MV-4-11 (cell line): ENCODE measurements at regions not wholly inside any gene's neighbourhood (a gene's known extent, or its start where the extent isn't known, plus 50 kb on each side); places are given as distances from the start of the nearest gene placed in this dataset.
"Not testable (repeated sequence)": the region's sequence is repeated elsewhere in the genome, so short reads cannot be mapped to it uniquely, and the experiment has no call there.

Experiments used
- DNase-seq: peaks from one replicate; lab custom pipeline; 2025; lab: John Stamatoyannopoulos, UW

DNA sequence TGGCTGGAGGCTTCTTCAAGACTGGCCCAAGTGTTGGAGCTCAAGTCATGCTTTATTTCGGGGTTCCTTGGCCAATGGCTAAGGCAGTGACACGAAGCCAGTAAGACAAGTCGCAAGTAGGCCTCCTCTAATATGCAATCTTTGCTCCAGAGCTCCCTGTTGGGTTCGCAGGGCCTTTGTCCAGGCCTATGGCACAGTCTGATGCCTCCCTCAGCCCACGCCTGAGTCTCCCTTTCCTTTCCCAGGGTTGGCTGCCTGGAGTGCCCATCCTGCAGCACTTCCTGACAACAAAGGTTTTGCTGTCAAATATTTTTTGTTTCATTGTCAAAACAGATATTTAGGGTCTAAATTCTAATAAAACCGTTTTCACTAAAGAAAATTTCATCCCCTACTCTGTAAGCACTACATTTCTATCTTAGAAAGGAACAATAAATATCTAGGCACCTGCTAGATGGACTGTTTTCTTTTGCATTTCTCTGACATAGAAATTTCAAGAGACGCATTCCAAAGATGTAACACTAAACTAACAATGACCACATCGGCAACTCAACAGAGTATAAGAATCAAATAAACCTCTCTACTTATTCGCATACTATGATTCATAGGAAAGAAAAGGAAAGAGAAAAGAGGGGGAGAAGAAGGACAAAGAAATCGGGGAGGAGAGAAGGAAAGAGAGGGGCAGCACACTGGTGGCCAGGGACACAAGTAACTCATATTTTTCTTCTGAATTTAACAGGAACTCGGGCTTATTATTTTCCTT lies 393.1 kb upstream of the ATP11B start:
- no peak for DNase-seq

DNA sequence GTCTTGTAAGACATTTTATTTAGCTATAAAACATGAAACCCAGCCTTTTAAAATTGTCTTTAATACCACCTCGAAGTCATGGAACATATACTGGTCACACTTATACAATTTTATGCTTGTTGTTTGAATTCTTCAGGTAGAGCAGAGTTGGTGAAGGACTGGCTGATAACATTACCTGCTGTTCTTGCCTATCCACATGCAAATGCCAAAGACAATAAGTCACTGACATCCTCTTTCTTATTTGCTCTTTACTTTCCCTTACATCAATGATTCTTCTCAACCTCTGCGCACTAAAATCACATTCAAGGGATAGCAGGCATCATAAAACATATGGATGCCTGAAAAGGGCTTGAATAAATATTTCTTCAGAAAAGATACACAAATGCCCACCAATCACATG lies 392.5 kb upstream of the ATP11B start:
- no peak for DNase-seq

DNA sequence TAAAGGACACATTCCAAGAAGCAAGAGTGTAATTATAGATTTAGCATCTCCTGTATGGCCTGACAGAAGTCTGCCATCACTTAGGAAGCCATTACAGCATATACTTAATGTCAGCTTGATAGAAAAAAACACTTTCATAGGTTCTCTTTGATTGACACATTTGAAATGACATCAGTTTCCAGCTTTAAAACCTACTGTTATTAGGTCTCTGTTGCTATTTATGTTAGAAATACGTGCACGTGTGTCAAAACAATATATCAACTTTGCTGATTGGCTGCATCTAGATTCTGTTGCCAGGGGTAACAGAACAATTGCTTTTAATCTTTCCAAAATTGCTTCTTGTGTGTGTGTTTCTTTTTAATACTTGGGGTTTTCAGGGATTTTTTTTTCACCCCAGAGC lies 389.3 kb upstream of the ATP11B start:
- DNase-seq = no peak

DNA sequence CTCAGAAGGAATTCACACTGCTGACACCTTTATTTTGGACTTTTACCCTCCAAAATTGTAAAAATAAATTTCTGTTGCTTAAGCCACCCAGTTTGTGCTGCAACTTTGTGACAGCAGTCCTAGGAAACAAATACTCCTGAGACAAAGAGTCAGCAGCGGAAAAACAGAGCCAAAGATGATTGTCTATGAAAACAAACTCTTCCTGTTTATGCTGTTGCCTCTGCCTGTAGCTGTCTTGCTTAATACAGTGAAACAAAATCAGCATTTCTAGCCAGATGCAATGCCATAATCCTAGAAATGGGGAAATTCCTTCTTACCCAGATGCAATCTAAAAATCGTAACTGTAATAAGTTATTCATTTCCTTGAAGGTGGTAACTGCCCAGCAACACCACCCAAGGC lies 387.5 kb upstream of the ATP11B start:
- DNase-seq = no peak

DNA sequence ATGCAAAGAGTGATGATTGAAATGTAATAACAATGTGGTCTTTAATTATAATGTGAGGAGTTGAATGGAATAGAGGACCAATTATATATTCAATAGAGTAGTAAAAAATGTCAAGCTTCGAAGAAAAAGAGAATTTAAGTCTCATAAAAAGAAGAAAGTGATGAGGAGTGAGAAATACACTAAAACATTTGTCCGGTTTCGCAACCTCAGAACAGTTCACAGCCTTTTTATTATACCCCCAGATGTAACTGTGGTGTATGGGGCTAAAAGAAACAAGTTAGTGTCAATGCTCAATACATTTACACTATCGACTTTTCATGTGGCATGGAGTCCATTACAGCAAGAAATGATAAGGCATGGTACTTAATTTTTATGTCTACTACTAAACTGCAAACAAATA lies 386.5 kb upstream of the ATP11B start:
- DNase-seq = no peak

DNA sequence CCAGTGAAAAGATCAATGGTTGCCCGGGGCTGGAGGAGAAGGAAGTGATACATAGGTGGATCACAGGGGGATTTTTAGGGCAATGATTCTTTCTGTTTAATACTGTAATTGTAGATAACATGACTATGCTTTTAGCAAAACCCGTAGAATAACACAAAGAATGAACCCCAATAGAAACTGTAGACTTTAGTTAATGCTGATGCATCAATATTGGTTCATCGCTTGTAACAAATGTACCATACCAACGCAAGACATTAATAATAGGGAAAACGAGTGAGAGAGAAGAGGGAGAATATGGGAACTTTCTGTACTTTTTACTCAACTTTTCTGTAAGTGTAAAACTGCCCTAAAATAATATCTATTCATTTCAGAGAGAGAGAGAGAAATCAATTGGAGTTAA lies 383.3 kb upstream of the ATP11B start:
- DNase-seq = no peak

- no peak for DNase-seq
These were observed 381.2 kb upstream of the ATP11B start for GRCh38 chr3:182412066-182412465.

GRCh38 chr3:182413061-182413460 lies 380.2 kb upstream of the ATP11B start:
- no peak for DNase-seq

DNA sequence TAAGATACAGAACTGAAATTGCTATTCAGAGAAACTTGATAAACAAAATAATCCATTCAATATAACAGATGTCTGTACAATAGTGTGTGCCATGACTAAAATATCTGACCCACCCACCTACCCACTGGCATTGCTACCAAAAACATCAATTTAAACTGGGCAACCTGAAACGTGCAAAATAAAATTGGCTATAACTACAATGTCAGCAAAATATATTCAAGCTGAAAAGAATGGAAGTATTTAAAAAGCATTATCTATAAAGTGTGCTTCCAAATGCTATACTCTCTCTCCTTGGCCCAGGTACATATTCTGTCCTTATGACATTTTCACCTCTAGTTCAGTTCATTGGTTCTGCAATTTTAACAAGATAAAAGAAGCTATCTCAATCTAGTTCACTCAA lies 379.6 kb upstream of the ATP11B start:
- DNase-seq = no peak

DNA sequence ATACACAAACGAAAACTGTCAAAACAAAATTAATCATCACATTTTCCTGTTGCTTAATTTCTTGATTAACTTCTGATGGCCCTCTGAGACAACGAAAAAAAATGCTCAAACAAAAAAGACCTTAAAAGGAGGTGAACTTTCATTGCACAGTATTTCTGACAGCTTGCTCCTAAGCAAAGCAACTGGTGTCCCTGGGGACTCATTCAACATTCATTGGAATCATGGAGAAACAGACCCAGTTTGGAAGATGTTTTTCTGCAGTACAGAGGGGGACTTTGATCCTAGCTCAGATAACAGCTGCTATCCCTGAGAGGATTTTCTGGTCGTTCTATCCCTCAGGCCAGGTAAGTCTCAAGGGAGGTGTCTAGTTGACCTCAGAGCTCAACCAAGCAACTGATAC lies 378.7 kb upstream of the ATP11B start:
- no peak for DNase-seq

- no peak for DNase-seq
These were observed 372.6 kb upstream of the ATP11B start for GRCh38 chr3:182420741-182421140.

DNA sequence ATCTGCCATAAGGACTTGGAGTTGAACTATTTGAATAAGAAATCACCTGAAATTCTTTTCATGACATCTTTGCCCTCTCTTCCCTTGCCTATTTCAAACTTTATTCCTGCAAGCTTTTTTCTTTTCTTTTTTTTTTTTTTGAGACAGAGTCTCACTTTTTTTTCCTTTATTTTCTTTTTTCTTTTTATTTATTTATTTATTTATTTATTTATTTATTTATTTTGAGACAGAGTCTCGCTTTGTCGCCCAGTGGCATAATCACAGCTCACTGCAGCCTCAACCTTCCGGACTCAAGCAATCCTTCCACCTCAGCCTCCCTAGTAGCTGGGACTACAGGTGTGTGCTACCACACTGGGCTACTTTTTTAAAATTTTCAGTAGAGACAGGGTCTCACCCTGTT lies 369.3 kb upstream of the ATP11B start:
- DNase-seq = no peak

DNA sequence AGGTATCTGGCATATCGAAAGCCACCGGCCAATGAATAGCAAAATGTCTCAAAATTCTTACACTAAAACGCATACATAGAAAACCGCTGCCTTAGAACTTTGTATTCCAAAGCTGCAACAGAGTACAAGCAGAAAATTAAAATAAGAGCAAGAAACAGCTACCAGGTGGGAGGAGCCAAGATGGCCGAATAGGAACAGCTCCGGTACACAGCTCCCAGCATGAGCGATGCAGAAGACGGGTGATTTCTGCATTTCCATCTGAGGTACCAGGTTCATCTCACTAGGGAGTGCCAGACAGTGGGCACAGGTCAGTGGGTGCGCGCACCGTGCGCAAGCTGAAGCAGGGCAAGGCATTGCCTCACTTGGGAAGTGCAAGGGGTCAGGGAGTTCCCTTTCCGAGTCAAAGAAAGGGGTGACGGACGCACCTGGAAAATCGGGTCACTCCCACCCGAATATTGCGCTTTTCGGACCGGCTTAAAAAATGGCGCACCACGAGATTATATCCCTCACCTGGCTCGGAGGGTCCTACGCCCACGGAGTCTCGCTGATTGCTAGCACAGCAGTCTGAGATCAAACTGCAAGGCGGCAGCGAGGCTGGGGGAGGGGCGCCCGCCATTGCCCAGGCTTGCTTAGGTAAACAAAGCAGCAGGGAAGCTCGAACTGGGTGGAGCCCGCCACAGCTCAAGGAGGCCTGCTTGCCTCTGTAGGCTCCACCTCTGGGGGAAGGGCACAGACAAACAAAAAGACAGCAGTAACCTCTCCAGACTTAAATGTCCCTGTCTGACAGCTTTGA lies 367.2 kb upstream of the ATP11B start:
- DNase-seq = not testable (repeated sequence)

DNA sequence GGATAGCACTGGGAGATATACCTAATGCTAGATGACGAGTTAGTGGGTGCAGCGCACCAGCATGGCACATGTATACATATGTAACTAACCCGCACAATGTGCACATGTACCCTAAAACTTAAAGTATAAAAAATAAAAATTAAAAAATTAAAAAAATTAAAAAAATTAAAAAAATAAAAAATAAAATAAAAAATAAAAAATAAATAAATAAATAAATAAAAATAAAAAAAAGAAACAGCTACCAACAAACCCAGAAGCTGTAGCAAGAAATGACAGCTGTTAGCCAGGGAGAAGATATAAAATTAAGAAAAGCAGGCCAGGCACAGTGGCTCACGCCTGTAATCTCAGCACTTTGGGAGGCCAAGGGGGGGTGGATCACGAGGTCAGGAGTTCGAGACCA lies 361.3 kb upstream of the ATP11B start:
- not testable (repeated sequence) for DNase-seq

DNA sequence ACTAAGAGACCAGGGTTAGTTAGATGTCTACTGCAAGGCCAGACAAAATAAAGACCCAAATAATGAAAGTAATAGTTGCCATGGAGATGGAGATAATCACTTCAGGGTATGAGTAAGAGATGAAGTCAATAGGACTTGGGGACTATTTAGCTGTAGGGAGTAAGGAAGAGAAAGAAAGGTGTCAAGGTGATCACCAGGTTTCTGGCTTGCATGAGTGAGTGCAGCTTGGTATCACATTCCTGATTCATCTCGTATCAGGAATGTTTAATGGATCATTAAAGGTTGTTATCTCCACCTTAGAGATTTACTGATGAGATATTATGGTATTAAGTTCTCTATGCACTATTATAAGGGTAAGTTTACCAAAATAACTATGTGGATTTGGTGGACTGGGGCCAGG lies 357.4 kb upstream of the ATP11B start:
- no peak for DNase-seq

DNA sequence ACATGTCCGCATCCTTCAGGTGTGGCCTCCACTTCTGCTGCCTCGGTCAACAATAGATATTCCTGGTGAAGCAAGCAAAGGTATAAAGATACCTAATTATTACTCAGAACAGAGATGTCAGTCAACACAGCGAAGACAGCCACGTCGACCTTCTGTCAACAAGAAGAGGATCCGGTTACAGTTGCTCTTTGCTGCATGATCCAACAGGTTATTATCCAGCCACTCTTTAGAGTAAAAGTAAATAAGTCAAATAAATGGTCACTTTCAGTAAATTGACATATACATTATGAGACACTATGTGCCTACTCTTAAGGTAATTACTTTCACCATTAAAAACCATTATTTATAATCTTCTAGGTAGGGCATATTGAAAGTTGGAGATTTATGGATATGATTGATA lies 356.8 kb upstream of the ATP11B start:
- DNase-seq = no peak

GRCh38 chr3:182438398-182438797 lies 354.9 kb upstream of the ATP11B start:
- no peak for DNase-seq

GRCh38 chr3:182440101-182440500 lies 353.2 kb upstream of the ATP11B start:
- no peak for DNase-seq

GRCh38 chr3:182445576-182445975 lies 347.7 kb upstream of the ATP11B start:
- DNase-seq = no peak

GRCh38 chr3:182450942-182451787 lies 342.1 kb upstream of the ATP11B start:
- DNase-seq = no peak

DNA sequence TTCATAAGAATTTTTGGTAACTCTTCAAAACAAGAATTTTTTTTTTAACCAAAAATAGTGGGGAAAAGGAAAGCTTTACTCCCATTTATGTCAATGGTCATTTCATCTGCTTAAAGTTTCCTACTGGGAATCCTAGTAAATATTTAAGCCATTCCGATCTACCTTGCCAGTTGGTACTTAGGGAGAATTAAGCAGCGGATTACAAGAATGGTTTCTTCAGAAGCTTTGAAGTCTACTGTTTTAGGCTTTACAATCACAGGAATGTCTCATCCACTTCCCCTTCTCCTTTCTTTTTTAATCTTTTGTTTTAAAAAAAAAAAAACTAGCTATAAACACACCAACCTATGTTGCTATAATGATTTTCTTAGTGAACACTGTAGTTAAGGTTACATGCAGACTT lies 341.4 kb upstream of the ATP11B start:
- no peak for DNase-seq

- DNase-seq = no peak
These were observed 338.3 kb upstream of the ATP11B start for GRCh38 chr3:182455011-182455410.

DNA sequence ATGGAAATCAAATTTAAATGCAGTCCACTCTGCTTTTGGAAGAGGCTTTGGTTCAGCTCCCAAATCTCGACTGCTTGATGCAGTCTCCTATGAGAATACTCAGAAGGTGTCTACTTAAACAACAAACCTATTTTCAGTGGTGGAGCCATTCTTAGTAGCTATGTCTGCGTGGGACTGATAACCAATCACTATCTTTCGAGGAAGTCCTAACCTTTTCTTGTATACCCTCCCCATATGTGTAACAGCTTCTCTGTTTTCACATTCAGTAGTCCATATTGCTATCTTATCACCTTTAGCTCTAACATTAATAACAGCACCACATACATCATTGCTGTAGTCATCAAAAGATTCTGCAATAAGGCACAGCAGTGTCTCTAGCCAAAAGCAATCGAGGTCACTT lies 333.0 kb upstream of the ATP11B start:
- no peak for DNase-seq
